ENCODE measurements at regions not wholly inside any gene's neighbourhood (a gene's known extent, or its start where the extent isn't known, plus 50 kb on each side); places are given as distances from the start of the nearest gene placed in this dataset.

- TF ChIP-seq ZNF766 (CRISPR knock-in tag; conservative IDR thresholded peaks at IDR 0.05) (no peak), NFIX (CRISPR knock-in tag; IDR thresholded peaks at IDR 0.05; ENCODE audit: low read depth) (no peak), THAP7 (CRISPR knock-in tag; IDR thresholded peaks at IDR 0.05) (no peak), ZNF165 (CRISPR knock-in tag; IDR thresholded peaks at IDR 0.05; ENCODE audit: borderline replicate concordance) (no peak), RBM17 (IDR thresholded peaks at IDR 0.05; ENCODE audit: borderline replicate concordance, low read depth, low read length) (no peak), ZNF561 (CRISPR knock-in tag; conservative IDR thresholded peaks at IDR 0.05) (no peak), SMAD3 (CRISPR knock-in tag; conservative IDR thresholded peaks at IDR 0.05) (no peak), IFI16 (CRISPR knock-in tag; IDR thresholded peaks at IDR 0.05) (no peak), AFF1 (IDR thresholded peaks at IDR 0.05; ENCODE audit: low read depth in 1 of 2, partially characterized antibody in 2 of 2) (peak in 1 of 2 experiments; percentile 27), MCM2 (IDR thresholded peaks at IDR 0.05; ENCODE audit: low read depth) (no peak), CCAR2 (IDR thresholded peaks at IDR 0.05; ENCODE audit: low read depth, low read length) (no peak), ZNF134 (CRISPR knock-in tag; conservative IDR thresholded peaks at IDR 0.05) (no peak), RBM15 (IDR thresholded peaks at IDR 0.05; ENCODE audit: insufficient read depth, low read length) (no peak), ATF2 (CRISPR knock-in tag; IDR thresholded peaks at IDR 0.05) (no peak), ZBTB17 (CRISPR knock-in tag; IDR thresholded peaks at IDR 0.05) (no peak), MEF2A (IDR thresholded peaks at IDR 0.05; ENCODE audit: control insufficient read depth, low read depth, low read length) (no peak), ZNF699 (CRISPR knock-in tag; IDR thresholded peaks at IDR 0.05; ENCODE audit: insufficient replicate concordance) (no peak), MCM3 (IDR thresholded peaks at IDR 0.05) (no peak), HES1 (IDR thresholded peaks at IDR 0.05; ENCODE audit: low read depth) (no peak), NELFE (IDR thresholded peaks at IDR 0.05; ENCODE audit: insufficient read depth, insufficient read length) (no peak), SRSF7 (optimal IDR thresholded peaks at IDR 0.05; ENCODE audit: low read depth, low read length) (no peak), POLR2AphosphoS2 (IDR thresholded peaks at IDR 0.05; ENCODE audit: low read length) (no peak), XRCC3 (IDR thresholded peaks at IDR 0.05) (no peak)
Observed at GRCh38 chr1:38310079-38310478, 263.5 kb upstream of the POU3F1 start (continued).

Data from K562 (cell line).